GM21576 (cell line): ENCODE measurements at regions not wholly inside any gene's neighbourhood (a gene's known extent, or its start where the extent isn't known, plus 50 kb on each side); places are given as distances from the start of the nearest gene placed in this dataset.

Source experiments
- ATAC-seq: cut with Tn5 transposase; IDR thresholded peaks from one replicate; pipeline ENCODE4 v1.9.1; 2021; ENCODE audit warnings: mild to moderate bottlenecking, moderate library complexity; ENCODE audit not compliant: unreplicated experiment

- no peak for ATAC-seq
Measured at GRCh38 chr9:115964710-115965347, 188.8 kb upstream of the PAPPA start.

GRCh38 chr9:115966660-115967059, 186.9 kb upstream of the PAPPA start:
- no peak for ATAC-seq

- no peak for ATAC-seq
Measured at GRCh38 chr9:115969096-115969495, 184.5 kb upstream of the PAPPA start.

- no peak for ATAC-seq
Measured at GRCh38 chr9:115972362-115972761, 181.2 kb upstream of the PAPPA start.

GRCh38 chr9:115972843-115973595, 180.6 kb upstream of the PAPPA start:
- no peak for ATAC-seq

GRCh38 chr9:115976781-115977180, 176.8 kb upstream of the PAPPA start:
- no peak for ATAC-seq

- ATAC-seq, result no peak
Measured at GRCh38 chr9:115978091-115978490, 175.5 kb upstream of the PAPPA start.

GRCh38 chr9:115978659-115979096, 174.9 kb upstream of the PAPPA start:
- ATAC-seq, result no peak

- ATAC-seq, result no peak
Measured at GRCh38 chr9:115980054-115980453, 173.5 kb upstream of the PAPPA start.

- ATAC-seq, result no peak
Measured at GRCh38 chr9:115980502-115980901, 173.1 kb upstream of the PAPPA start.

GRCh38 chr9:115980976-115981375, 172.6 kb upstream of the PAPPA start:
- ATAC-seq, result no peak

- no peak for ATAC-seq
Measured at GRCh38 chr9:115983366-115983765, 170.2 kb upstream of the PAPPA start.

- no peak for ATAC-seq
Measured at GRCh38 chr9:115985657-115986056, 167.9 kb upstream of the PAPPA start.

- ATAC-seq, result no peak
Measured at GRCh38 chr9:115986508-115986907, 167.1 kb upstream of the PAPPA start.

- ATAC-seq, result no peak
Measured at GRCh38 chr9:115988701-115989100, 164.9 kb upstream of the PAPPA start.

GRCh38 chr9:115989831-115990230, 163.8 kb upstream of the PAPPA start:
- no peak for ATAC-seq

GRCh38 chr9:115992834-115993233, 160.8 kb upstream of the PAPPA start:
- ATAC-seq, result no peak

- no peak for ATAC-seq
Measured at GRCh38 chr9:115997923-115998322, 155.7 kb upstream of the PAPPA start.

- no peak for ATAC-seq
Measured at GRCh38 chr9:115998666-115999065, 154.9 kb upstream of the PAPPA start.

- ATAC-seq, result no peak
Measured at GRCh38 chr9:115999498-115999897, 154.1 kb upstream of the PAPPA start.

GRCh38 chr9:116000748-116001329, 152.8 kb upstream of the PAPPA start:
- ATAC-seq, result peak; percentile 87

- no peak for ATAC-seq
Measured at GRCh38 chr9:116002181-116002580, 151.4 kb upstream of the PAPPA start.
